Vagina (tissue), 2 donors: ENCODE measurements at regions not wholly inside any gene's neighbourhood (a gene's known extent, or its start where the extent isn't known, plus 50 kb on each side); places are given as distances from the start of the nearest gene placed in this dataset.

Experiments
- DNase-seq, 2 donors: peaks; one replicate each; pipeline ENCODE4 v3.0.0-alpha.2; 2017; ENCODE audit errors: extremely low spot score in 2 of 2
- H3K27ac ChIP-seq: fragments of 200-600 bp; sonication (generic); one replicate; pipeline ENCODE4 v1.5.1; 2019
- H3K27me3 ChIP-seq: fragments of 200-600 bp; sonication (generic); one replicate; pipeline ENCODE4 v1.5.1; 2019
- H3K36me3 ChIP-seq, 2 donors: fragments of 200-600 bp; sonication (generic); one replicate each; pipeline ENCODE4 v1.5.1; 2017 to 2019
- H3K4me1 ChIP-seq: fragments of 200-600 bp; sonication (generic); one replicate; pipeline ENCODE4 v1.5.1; 2019
- H3K4me3 ChIP-seq, 2 donors: fragments of 200-600 bp; sonication (generic); 1 replicate in 1 of 2; 2 replicates in 1 of 2; pipeline ENCODE4 v1.5.1; 2016 to 2019
- H3K9me3 ChIP-seq: fragments of 200-600 bp; sonication (generic); one replicate; pipeline ENCODE4 v1.5.1; 2019
- CTCF ChIP-seq, 3 experiments: fragments of 450-650 bp in 2 of 3; fragments of 200-600 bp in 1 of 3; sonication (generic) in 1 of 3; IDR thresholded peaks; one replicate each; pipeline ENCODE4 v1.5.1; 2017 to 2019; ENCODE audit warnings: antibody characterized with exemption in 3 of 3, mild to moderate bottlenecking in 2 of 3, moderate library complexity in 2 of 3
- POLR2A ChIP-seq, 2 donors: fragments of 450-650 bp; IDR thresholded peaks; one replicate each; pipeline ENCODE4 v1.6.1; 2017; ENCODE audit warnings: antibody characterized with exemption in 2 of 2, mild to moderate bottlenecking in 2 of 2, moderate library complexity in 2 of 2
- POLR2AphosphoS5 ChIP-seq, 2 donors: sonication (generic); formaldehyde crosslinking; IDR thresholded peaks; one replicate each; pipeline ENCODE4 v1.9.0; 2017; ENCODE audit warnings: antibody characterized with exemption in 2 of 2, mild to moderate bottlenecking in 2 of 2, low read depth in 1 of 2; ENCODE audit not compliant: insufficient read depth in 1 of 2
- intact Hi-C: fragments of 100-400 bp; cut with DNase I; formaldehyde crosslinking; loops from one replicate; pipeline ENCODE4 v1.15.1; 2023

- no peak overlapping the region for H3K4me3 ChIP-seq
- no peaks in the 10 kb centered on the region for H3K27me3 ChIP-seq
- no peak for DNase-seq
- H3K4me1 ChIP-seq = no peaks in the 10 kb centered on the region
- TF ChIP-seq CTCF (IDR thresholded peaks at IDR 0.05) (no peak), POLR2AphosphoS5 (IDR thresholded peaks at IDR 0.05; ENCODE audit: insufficient read depth in 1 of 2, low read depth in 1 of 2) (no peak), POLR2A (IDR thresholded peaks at IDR 0.05) (no peak)
- H3K36me3 ChIP-seq = no peaks in the 10 kb centered on the region
- H3K27ac ChIP-seq = no peak overlapping the region
- H3K9me3 ChIP-seq = no peaks in the 10 kb centered on the region
- intact Hi-C loops = no loop called here
Measured at GRCh38 chr4:92183825-92184224, 119.9 kb upstream of the GRID2 start.

- no peak for DNase-seq
- no peak overlapping the region for H3K4me3 ChIP-seq
- H3K9me3 ChIP-seq = no peaks in the 10 kb centered on the region
- TF ChIP-seq CTCF (IDR thresholded peaks at IDR 0.05) (no peak), POLR2A (IDR thresholded peaks at IDR 0.05) (no peak), POLR2AphosphoS5 (IDR thresholded peaks at IDR 0.05; ENCODE audit: insufficient read depth in 1 of 2, low read depth in 1 of 2) (no peak)
- intact Hi-C loops = no loop called here
- no peaks in the 10 kb centered on the region for H3K4me1 ChIP-seq
- H3K36me3 ChIP-seq = no peaks in the 10 kb centered on the region
- H3K27ac ChIP-seq = no peak overlapping the region
- no peaks in the 10 kb centered on the region for H3K27me3 ChIP-seq
Measured at GRCh38 chr4:92184566-92184965, 119.2 kb upstream of the GRID2 start.

- Histone ChIP-seq H3K9me3 (no peaks in the 10 kb centered on the region), H3K27me3 (no peaks in the 10 kb centered on the region), H3K27ac (no peak overlapping the region), H3K4me1 (no peaks in the 10 kb centered on the region), H3K36me3 (no peaks in the 10 kb centered on the region), H3K4me3 (no peak overlapping the region)
- intact Hi-C loops = no loop called here
- TF ChIP-seq POLR2AphosphoS5 (IDR thresholded peaks at IDR 0.05; ENCODE audit: insufficient read depth in 1 of 2, low read depth in 1 of 2) (no peak), CTCF (IDR thresholded peaks at IDR 0.05) (no peak), POLR2A (IDR thresholded peaks at IDR 0.05) (no peak)
- DNase-seq = no peak
Measured at GRCh38 chr4:92186239-92186638, 117.5 kb upstream of the GRID2 start.

GRCh38 chr4:92189146-92189545 is 114.6 kb upstream of the GRID2 start:
- Histone ChIP-seq H3K27me3 (no peaks in the 10 kb centered on the region), H3K36me3 (no peaks in the 10 kb centered on the region), H3K4me1 (no peaks in the 10 kb centered on the region), H3K27ac (no peak overlapping the region), H3K9me3 (no peaks in the 10 kb centered on the region), H3K4me3 (no peak overlapping the region)
- TF ChIP-seq POLR2AphosphoS5 (IDR thresholded peaks at IDR 0.05; ENCODE audit: insufficient read depth in 1 of 2, low read depth in 1 of 2) (no peak), CTCF (IDR thresholded peaks at IDR 0.05) (no peak), POLR2A (IDR thresholded peaks at IDR 0.05) (no peak)
- intact Hi-C loops = no loop called here
- DNase-seq = no peak

GRCh38 chr4:92198711-92199110 is 105.1 kb upstream of the GRID2 start:
- DNase-seq = no peak
- no peaks in the 10 kb centered on the region for H3K36me3 ChIP-seq
- no peaks in the 10 kb centered on the region for H3K27me3 ChIP-seq
- H3K9me3 ChIP-seq = no peaks in the 10 kb centered on the region
- TF ChIP-seq POLR2A (IDR thresholded peaks at IDR 0.05) = no peak
- no peak for TF ChIP-seq POLR2AphosphoS5 (IDR thresholded peaks at IDR 0.05; ENCODE audit: insufficient read depth in 1 of 2, low read depth in 1 of 2)
- TF ChIP-seq CTCF (IDR thresholded peaks at IDR 0.05) = no peak
- intact Hi-C loops = no loop called here
- no peaks in the 10 kb centered on the region for H3K4me1 ChIP-seq
- H3K4me3 ChIP-seq = no peak overlapping the region
- H3K27ac ChIP-seq = no peak overlapping the region
